AG04449 (cell line): ENCODE measurements at regions not wholly inside any gene's neighbourhood (a gene's known extent, or its start where the extent isn't known, plus 50 kb on each side); places are given as distances from the start of the nearest gene placed in this dataset.

Source experiments
- CTCF ChIA-PET: fragments of 350-600 bp; formaldehyde crosslinking; extraction: SDS; loops from one replicate; lab custom pipeline; 2021; ENCODE audit warnings: antibody characterized with exemption; lab: Yijun Ruan, JAX
- POLR2A ChIA-PET: fragments of 400-600, 350-600 bp; formaldehyde crosslinking; extraction: SDS; loops from one replicate; lab custom pipeline; 2020; ENCODE audit warnings: antibody characterized with exemption, inconsistent platforms; lab: Yijun Ruan, JAX
- DNase-seq: peaks from one replicate; pipeline ENCODE4 v3.0.0-alpha.2; 2010; ENCODE audit warnings: low read depth, low spot score
- H3K4me3 ChIP-seq: 2 replicates; pipeline ENCODE4 v1.5.1; 2011; ENCODE audit warnings: low read depth, mild to moderate bottlenecking, control low read depth, low read length
- TF ChIP-seq, protein P1 (sequence below): IDR thresholded peaks from one replicate; pipeline ENCODE4 v1.5.1; 2011; ENCODE audit warnings: mild to moderate bottlenecking, moderate library complexity, low read length, control low read depth, inconsistent platforms; ENCODE audit not compliant: insufficient read depth; ENCODE audit errors: missing control alignments

DNA sequence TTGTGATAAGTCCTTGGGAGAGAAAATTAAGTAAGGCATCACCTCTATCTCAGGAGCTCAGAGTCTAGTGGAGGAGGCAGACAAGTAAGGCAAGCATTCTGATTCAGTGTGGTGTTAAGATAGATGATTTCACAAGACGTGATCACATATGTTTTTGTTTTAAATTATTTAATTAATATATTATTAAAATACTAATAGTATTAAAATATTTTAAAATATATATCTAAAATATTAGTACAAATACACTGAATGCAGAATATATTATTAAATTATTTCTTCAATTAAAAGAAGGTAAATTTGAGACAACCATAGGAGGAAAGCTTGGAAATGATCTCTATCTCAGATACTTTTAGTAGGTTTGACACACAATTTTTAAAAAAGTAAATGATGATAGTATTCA lies 51.5 kb upstream of the ANO4 start:
- ChIA-PET POLR2A (no interaction called here), CTCF (interaction anchor here (1.0 to 1.5 kb wide), 3 partner anchors 11 to 188 kb away, joined by 4 to 5 read pairs (median 5); no protein-coding TSS in a partner anchor)
- no peak for DNase-seq
- TF ChIP-seq, protein P1, sequence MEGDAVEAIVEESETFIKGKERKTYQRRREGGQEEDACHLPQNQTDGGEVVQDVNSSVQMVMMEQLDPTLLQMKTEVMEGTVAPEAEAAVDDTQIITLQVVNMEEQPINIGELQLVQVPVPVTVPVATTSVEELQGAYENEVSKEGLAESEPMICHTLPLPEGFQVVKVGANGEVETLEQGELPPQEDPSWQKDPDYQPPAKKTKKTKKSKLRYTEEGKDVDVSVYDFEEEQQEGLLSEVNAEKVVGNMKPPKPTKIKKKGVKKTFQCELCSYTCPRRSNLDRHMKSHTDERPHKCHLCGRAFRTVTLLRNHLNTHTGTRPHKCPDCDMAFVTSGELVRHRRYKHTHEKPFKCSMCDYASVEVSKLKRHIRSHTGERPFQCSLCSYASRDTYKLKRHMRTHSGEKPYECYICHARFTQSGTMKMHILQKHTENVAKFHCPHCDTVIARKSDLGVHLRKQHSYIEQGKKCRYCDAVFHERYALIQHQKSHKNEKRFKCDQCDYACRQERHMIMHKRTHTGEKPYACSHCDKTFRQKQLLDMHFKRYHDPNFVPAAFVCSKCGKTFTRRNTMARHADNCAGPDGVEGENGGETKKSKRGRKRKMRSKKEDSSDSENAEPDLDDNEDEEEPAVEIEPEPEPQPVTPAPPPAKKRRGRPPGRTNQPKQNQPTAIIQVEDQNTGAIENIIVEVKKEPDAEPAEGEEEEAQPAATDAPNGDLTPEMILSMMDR = no peak
- no peak overlapping the region for H3K4me3 ChIP-seq
